ENCODE measurements at regions not wholly inside any gene's neighbourhood (a gene's known extent, or its start where the extent isn't known, plus 50 kb on each side); places are given as distances from the start of the nearest gene placed in this dataset.

GRCh38 chr6:167579806-167580618, 246.7 kb upstream of the AFDN start:
- DNase-seq (ENCODE audit: low read depth) = no peak

- DNase-seq (ENCODE audit: low read depth) = no peak
Measured at GRCh38 chr6:167580619-167580911, 246.1 kb upstream of the AFDN start.

GRCh38 chr6:167581637-167582036, 245.1 kb upstream of the AFDN start:
- DNase-seq (ENCODE audit: low read depth) = no peak

GRCh38 chr6:167583412-167583811, 243.3 kb upstream of the AFDN start:
- no peak for DNase-seq (ENCODE audit: low read depth)

- no peak for DNase-seq (ENCODE audit: low read depth)
Measured at GRCh38 chr6:167588181-167588919, 238.4 kb upstream of the AFDN start.

GRCh38 chr6:167588920-167589614, 237.6 kb upstream of the AFDN start:
- no peak for DNase-seq (ENCODE audit: low read depth)

GRCh38 chr6:167589615-167589940, 237.1 kb upstream of the AFDN start:
- no peak for DNase-seq (ENCODE audit: low read depth)

- DNase-seq (ENCODE audit: low read depth) = no peak
Measured at GRCh38 chr6:167590193-167590592, 236.5 kb upstream of the AFDN start.
